ENCODE measurements at regions not wholly inside any gene's neighbourhood (a gene's known extent, or its start where the extent isn't known, plus 50 kb on each side); places are given as distances from the start of the nearest gene placed in this dataset.

DNA sequence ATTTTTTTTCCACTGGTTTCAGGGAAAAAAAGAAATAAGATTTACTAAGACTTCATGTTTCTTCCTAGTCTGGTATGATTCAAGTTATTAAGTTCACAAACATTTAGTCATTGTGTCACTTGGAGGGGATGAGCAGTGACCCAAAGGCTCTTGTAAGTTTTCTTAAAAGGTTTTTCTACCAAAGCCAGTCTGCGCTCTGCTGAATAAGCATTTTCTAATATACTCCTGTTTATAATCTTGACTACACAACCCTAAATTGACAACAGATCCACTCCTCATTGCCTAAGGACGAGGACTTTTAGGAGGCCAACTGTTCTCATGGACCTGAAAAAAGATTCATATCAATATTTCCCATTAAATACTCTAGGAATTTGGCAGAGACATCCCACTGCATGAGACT is 161.1 kb upstream of the TLL1 start:
- intact Hi-C loops (cut with DNase I): no loop called here
- H3K27me3 ChIP-seq (ENCODE audit: low read depth): no peaks in the 10 kb centered on the region
- ATAC-seq: no peak
- H3K4me1 ChIP-seq: peaks cover 7% of the 10 kb centered on the region
- no peak overlapping the region for H3K4me3 ChIP-seq
- no peaks in the 10 kb centered on the region for H3K36me3 ChIP-seq
- no peaks in the 10 kb centered on the region for H3K9me3 ChIP-seq
- no peak overlapping the region for H3K27ac ChIP-seq
- TF ChIP-seq, protein P1, sequence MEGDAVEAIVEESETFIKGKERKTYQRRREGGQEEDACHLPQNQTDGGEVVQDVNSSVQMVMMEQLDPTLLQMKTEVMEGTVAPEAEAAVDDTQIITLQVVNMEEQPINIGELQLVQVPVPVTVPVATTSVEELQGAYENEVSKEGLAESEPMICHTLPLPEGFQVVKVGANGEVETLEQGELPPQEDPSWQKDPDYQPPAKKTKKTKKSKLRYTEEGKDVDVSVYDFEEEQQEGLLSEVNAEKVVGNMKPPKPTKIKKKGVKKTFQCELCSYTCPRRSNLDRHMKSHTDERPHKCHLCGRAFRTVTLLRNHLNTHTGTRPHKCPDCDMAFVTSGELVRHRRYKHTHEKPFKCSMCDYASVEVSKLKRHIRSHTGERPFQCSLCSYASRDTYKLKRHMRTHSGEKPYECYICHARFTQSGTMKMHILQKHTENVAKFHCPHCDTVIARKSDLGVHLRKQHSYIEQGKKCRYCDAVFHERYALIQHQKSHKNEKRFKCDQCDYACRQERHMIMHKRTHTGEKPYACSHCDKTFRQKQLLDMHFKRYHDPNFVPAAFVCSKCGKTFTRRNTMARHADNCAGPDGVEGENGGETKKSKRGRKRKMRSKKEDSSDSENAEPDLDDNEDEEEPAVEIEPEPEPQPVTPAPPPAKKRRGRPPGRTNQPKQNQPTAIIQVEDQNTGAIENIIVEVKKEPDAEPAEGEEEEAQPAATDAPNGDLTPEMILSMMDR (IDR thresholded peaks at IDR 0.05): no peak
- no peak for DNase-seq

DNA sequence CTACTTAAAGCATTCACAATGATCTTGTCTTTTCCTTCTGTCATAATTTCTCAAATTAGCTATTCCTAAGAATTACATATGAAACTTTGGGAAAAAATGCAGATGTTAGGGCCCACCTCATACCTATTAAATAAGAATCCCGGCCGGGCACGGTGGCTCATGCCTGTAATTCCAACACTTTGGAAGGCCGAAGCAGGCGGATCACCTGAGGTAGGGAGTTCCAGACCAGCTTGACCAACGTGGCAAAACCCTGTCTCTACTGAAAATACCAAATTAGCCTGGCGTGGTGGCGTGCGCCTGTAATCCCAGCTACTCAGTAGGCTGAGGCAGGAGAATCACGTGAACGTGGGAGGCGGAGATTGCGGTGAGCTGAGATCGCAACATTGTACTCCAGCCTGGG is 158.4 kb upstream of the TLL1 start:
- H3K4me3 ChIP-seq: no peak overlapping the region
- intact Hi-C loops (cut with DNase I): no loop called here
- H3K9me3 ChIP-seq: no peaks in the 10 kb centered on the region
- H3K4me1 ChIP-seq: peaks cover 2% of the 10 kb centered on the region
- TF ChIP-seq, protein P1 (IDR thresholded peaks at IDR 0.05): no peak
- no peak overlapping the region for H3K27ac ChIP-seq
- no peaks in the 10 kb centered on the region for H3K36me3 ChIP-seq
- DNase-seq: peak; percentile 32
- no peak for ATAC-seq
- no peaks in the 10 kb centered on the region for H3K27me3 ChIP-seq (ENCODE audit: low read depth)

DNA sequence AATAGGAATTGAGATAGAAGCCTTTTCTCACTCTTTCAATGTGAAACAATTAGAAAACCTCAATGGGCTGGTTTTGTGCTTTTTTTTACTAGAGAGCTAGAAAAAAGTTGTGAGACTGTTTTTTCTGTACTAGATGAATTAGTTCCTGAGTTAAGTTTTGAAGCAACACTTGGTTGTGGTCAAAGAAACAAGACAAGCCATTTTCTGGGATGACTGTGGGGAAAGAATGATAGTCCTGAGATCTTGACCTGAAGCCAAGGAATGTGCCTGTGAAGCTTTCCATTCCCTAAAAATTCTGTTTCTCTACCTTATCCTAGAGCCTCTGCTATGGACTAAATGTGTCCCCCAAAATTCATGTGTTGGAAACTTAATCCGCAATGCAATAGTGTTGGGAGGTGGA is 157.8 kb upstream of the TLL1 start:
- Histone ChIP-seq H3K27me3 (ENCODE audit: low read depth) (no peaks in the 10 kb centered on the region), H3K9me3 (no peaks in the 10 kb centered on the region), H3K36me3 (no peaks in the 10 kb centered on the region), H3K4me3 (no peak overlapping the region), H3K4me1 (no peaks in the 10 kb centered on the region), H3K27ac (no peak overlapping the region)
- intact Hi-C loops (cut with DNase I): no loop called here
- DNase-seq (no peak), ATAC-seq (no peak)
- TF ChIP-seq, protein P1 (IDR thresholded peaks at IDR 0.05): no peak

DNA sequence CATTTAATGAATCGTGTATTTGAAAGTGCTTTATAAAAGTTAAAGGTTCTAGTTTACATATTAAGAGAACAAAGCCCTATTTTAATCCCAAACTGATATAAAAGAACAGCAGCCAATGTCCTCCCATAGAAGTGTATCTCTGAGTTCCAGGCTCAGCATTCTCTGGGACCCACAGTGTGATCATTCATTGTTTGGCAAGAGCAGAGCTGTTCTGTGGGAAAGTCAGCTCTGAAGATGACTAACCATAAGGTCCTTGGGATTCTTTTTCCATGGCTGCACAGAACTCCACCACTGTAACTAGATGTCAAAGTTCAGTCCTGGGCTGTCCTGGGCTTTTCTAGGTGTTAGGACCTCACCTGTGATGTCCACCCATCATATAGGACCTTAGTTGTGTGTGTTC is 157.0 kb upstream of the TLL1 start:
- H3K27ac ChIP-seq: no peak overlapping the region
- DNase-seq: no peak
- peaks cover 4% of the 10 kb centered on the region for H3K4me1 ChIP-seq
- H3K27me3 ChIP-seq (ENCODE audit: low read depth): no peaks in the 10 kb centered on the region
- H3K4me3 ChIP-seq: no peak overlapping the region
- H3K36me3 ChIP-seq: no peaks in the 10 kb centered on the region
- TF ChIP-seq, protein P1 (IDR thresholded peaks at IDR 0.05): no peak
- no peak for ATAC-seq
- intact Hi-C loops (cut with DNase I): no loop called here
- no peaks in the 10 kb centered on the region for H3K9me3 ChIP-seq

DNA sequence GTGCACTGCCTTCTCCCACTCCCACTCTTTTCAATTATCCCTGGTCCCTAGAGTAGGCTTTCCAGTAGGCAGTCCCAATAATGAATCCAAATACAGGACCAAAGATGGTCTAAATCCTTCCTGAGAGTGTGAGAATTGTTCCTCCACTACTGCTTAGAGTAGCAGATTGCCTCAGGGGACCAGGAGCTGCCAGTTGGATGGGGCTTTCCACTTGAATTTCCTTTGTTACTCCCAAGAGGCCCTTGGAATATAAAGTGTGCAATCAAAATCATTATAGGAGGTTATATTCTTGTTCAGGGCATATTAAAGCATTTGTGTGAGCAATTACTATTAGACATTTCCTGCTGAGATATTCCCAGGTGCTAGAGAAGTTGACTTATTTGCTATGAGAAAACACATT is 156.6 kb upstream of the TLL1 start:
- ATAC-seq (no peak), DNase-seq (no peak)
- intact Hi-C loops (cut with DNase I): no loop called here
- peaks cover 4% of the 10 kb centered on the region for H3K4me1 ChIP-seq
- no peaks in the 10 kb centered on the region for H3K36me3 ChIP-seq
- TF ChIP-seq, protein P1 (IDR thresholded peaks at IDR 0.05): no peak
- H3K27ac ChIP-seq: no peak overlapping the region
- no peak overlapping the region for H3K4me3 ChIP-seq
- no peaks in the 10 kb centered on the region for H3K27me3 ChIP-seq (ENCODE audit: low read depth)
- no peaks in the 10 kb centered on the region for H3K9me3 ChIP-seq

DNA sequence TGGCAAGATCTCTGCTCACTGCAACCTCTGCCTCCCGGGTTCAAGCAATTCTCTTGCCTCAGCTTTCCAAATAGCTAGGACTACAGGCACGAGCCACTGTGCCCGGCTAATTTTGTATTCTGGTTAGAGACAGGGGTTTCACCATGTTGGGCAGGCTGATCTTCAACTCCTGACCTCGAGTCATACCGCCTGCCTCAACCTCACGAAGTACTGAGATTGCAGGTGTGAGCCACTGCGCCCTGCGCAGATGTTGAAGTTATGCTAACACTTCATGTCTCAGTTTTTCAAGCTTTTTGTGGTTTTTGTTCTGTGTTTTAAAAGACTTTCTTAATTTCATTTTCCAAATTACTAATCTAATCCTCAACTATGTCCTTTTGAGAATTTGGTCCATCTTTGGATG is 154.4 kb upstream of the TLL1 start:
- DNase-seq: no peak
- H3K27ac ChIP-seq: no peak overlapping the region
- TF ChIP-seq, protein P1 (IDR thresholded peaks at IDR 0.05): no peak
- no peaks in the 10 kb centered on the region for H3K9me3 ChIP-seq
- peaks cover 4% of the 10 kb centered on the region for H3K4me1 ChIP-seq
- H3K4me3 ChIP-seq: no peak overlapping the region
- intact Hi-C loops (cut with DNase I): no loop called here
- no peaks in the 10 kb centered on the region for H3K27me3 ChIP-seq (ENCODE audit: low read depth)
- no peak for ATAC-seq
- H3K36me3 ChIP-seq: no peaks in the 10 kb centered on the region
